ENCODE measurements at regions not wholly inside any gene's neighbourhood (a gene's known extent, or its start where the extent isn't known, plus 50 kb on each side); places are given as distances from the start of the nearest gene placed in this dataset.

GRCh38 chr3:87796843-87797185 is 262.0 kb downstream of the CGGBP1 start:
- TF ChIP-seq, protein P1, sequence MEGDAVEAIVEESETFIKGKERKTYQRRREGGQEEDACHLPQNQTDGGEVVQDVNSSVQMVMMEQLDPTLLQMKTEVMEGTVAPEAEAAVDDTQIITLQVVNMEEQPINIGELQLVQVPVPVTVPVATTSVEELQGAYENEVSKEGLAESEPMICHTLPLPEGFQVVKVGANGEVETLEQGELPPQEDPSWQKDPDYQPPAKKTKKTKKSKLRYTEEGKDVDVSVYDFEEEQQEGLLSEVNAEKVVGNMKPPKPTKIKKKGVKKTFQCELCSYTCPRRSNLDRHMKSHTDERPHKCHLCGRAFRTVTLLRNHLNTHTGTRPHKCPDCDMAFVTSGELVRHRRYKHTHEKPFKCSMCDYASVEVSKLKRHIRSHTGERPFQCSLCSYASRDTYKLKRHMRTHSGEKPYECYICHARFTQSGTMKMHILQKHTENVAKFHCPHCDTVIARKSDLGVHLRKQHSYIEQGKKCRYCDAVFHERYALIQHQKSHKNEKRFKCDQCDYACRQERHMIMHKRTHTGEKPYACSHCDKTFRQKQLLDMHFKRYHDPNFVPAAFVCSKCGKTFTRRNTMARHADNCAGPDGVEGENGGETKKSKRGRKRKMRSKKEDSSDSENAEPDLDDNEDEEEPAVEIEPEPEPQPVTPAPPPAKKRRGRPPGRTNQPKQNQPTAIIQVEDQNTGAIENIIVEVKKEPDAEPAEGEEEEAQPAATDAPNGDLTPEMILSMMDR (conservative IDR thresholded peaks at IDR 0.05; ENCODE audit: low read depth, low read length), result no peak
- TF ChIP-seq EZH2 (IDR thresholded peaks at IDR 0.05; ENCODE audit: borderline replicate concordance, low read depth, low read length, poor library complexity, severe bottlenecking), result no peak
